GM12878 (cell line): ENCODE measurements at regions not wholly inside any gene's neighbourhood (a gene's known extent, or its start where the extent isn't known, plus 50 kb on each side); places are given as distances from the start of the nearest gene placed in this dataset.

Experiments used
- EZH2 ChIP-seq: IDR thresholded peaks from 2 replicates; pipeline ENCODE4 v1.6.1; 2012; ENCODE audit warnings: low read depth, mild to moderate bottlenecking, control low read depth, inconsistent platforms, low read length, borderline replicate concordance; ENCODE audit not compliant: control insufficient read depth
- PML ChIP-seq: IDR thresholded peaks from 2 replicates; pipeline ENCODE4 v1.6.1; 2012; ENCODE audit warnings: low read length, inconsistent platforms
- POLR2A ChIP-seq: IDR thresholded peaks from 2 replicates; pipeline ENCODE4 v1.6.1; 2011; ENCODE audit warnings: low read depth, mild to moderate bottlenecking, low read length
- TF ChIP-seq, protein P1 (sequence below), 3 experiments: IDR thresholded peaks in 2 of 3; conservative IDR thresholded peaks in 1 of 3; 2 replicates each; pipeline ENCODE4 v1.5.1; 2011; ENCODE audit warnings: low read depth in 3 of 3, low read length in 3 of 3, mild to moderate bottlenecking in 3 of 3, control low read depth in 2 of 3, moderate library complexity in 2 of 3, inconsistent platforms in 1 of 3, mixed read lengths in 1 of 3; ENCODE audit not compliant: control insufficient read depth in 2 of 3, insufficient read depth in 1 of 3; ENCODE audit errors: extremely low read depth in 1 of 3

DNA sequence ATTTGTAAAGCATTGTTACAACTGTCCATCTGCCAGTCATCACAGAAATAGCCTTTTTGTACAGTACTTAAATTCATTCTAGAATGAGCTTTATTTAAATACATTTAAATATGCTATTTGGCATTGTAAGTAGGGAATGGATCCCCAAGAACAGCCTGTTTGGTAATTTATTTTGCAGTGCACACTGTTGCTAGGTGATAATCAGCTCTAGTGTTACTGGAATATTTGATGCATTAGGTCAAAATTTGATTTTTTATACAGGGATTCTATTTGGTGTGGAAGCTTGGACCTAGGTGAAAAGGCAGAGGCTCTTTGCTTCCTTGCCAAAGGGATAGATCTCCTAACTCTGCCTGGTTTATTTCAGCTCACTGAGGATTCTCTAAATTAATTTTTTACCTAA is 593.7 kb downstream of the EPM2A start:
- no peak for TF ChIP-seq POLR2A
- TF ChIP-seq, protein P1, sequence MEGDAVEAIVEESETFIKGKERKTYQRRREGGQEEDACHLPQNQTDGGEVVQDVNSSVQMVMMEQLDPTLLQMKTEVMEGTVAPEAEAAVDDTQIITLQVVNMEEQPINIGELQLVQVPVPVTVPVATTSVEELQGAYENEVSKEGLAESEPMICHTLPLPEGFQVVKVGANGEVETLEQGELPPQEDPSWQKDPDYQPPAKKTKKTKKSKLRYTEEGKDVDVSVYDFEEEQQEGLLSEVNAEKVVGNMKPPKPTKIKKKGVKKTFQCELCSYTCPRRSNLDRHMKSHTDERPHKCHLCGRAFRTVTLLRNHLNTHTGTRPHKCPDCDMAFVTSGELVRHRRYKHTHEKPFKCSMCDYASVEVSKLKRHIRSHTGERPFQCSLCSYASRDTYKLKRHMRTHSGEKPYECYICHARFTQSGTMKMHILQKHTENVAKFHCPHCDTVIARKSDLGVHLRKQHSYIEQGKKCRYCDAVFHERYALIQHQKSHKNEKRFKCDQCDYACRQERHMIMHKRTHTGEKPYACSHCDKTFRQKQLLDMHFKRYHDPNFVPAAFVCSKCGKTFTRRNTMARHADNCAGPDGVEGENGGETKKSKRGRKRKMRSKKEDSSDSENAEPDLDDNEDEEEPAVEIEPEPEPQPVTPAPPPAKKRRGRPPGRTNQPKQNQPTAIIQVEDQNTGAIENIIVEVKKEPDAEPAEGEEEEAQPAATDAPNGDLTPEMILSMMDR (IDR thresholded peaks at IDR 0.05 in 2 of 3, conservative IDR thresholded peaks at IDR 0.05 in 1 of 3; ENCODE audit: control insufficient read depth in 2 of 3, extremely low read depth in 1 of 3, insufficient read depth in 1 of 3, low read depth in 3 of 3, low read length in 3 of 3) = no peak
- TF ChIP-seq EZH2 = no peak
- no peak for TF ChIP-seq PML
